Spleen (tissue), 11 donors: ENCODE measurements at regions not wholly inside any gene's neighbourhood (a gene's known extent, or its start where the extent isn't known, plus 50 kb on each side); places are given as distances from the start of the nearest gene placed in this dataset.

Experiments
- DNase-seq: peaks from one replicate; pipeline ENCODE4 v3.0.0-alpha.2; 2020
- H3K27ac ChIP-seq, 8 donors: fragments of 200-600 bp; sonication (generic) in 7 of 8; 1 replicate in 4 of 8; 2 replicates in 4 of 8; pipeline versions ENCODE4 v1.5.0 to v1.8.0; 2016 to 2021; ENCODE audit warnings: inconsistent platforms in 4 of 8, mild to moderate bottlenecking in 4 of 8, moderate library complexity in 1 of 8
- H3K27me3 ChIP-seq, 7 donors: fragments of 200-600 bp; sonication (generic) in 6 of 7; replicated peaks in 1 of 7; 1 replicate in 4 of 7; 2 replicates in 3 of 7; pipeline versions ENCODE4 v1.5.0 to v1.8.0; 2016 to 2021; ENCODE audit warnings: inconsistent platforms in 3 of 7, mild to moderate bottlenecking in 1 of 7
- H3K36me3 ChIP-seq, 6 donors: fragments of 200-600 bp; sonication (generic) in 5 of 6; 1 replicate in 4 of 6; 2 replicates in 2 of 6; pipeline versions ENCODE4 v1.5.0 to v1.8.0; 2016 to 2021; ENCODE audit warnings: inconsistent platforms in 2 of 6
- H3K4me1 ChIP-seq, 6 donors: fragments of 200-600 bp; sonication (generic) in 5 of 6; 1 replicate in 3 of 6; 2 replicates in 3 of 6; pipeline versions ENCODE4 v1.5.0 to v1.8.0; 2016 to 2021; ENCODE audit warnings: inconsistent platforms in 3 of 6
- H3K4me3 ChIP-seq, 8 donors: fragments of 200-600 bp; sonication (generic) in 7 of 8; 1 replicate in 4 of 8; 2 replicates in 4 of 8; pipeline versions ENCODE4 v1.5.0 to v1.8.0; 2016 to 2021; ENCODE audit warnings: inconsistent platforms in 4 of 8, mild to moderate bottlenecking in 4 of 8, moderate library complexity in 2 of 8
- H3K9me3 ChIP-seq, 8 donors: fragments of 200-600 bp; sonication (generic) in 7 of 8; 1 replicate in 4 of 8; 2 replicates in 4 of 8; pipeline versions ENCODE4 v1.5.0 to v1.8.0; 2016 to 2021; ENCODE audit warnings: inconsistent platforms in 4 of 8
- POLR2A ChIP-seq, 3 donors: fragments of 450-650 bp; IDR thresholded peaks; one replicate each; pipeline ENCODE4 v1.5.1; 2017; ENCODE audit warnings: antibody characterized with exemption in 3 of 3, mild to moderate bottlenecking in 1 of 3
- POLR2AphosphoS5 ChIP-seq, 3 donors: sonication (generic); formaldehyde crosslinking; IDR thresholded peaks; one replicate each; pipeline ENCODE4 v1.5.1; 2017; ENCODE audit warnings: antibody characterized with exemption in 3 of 3
- WGBS, 5 donors: extraction: QIAGEN DNeasy Blood & Tissue Kit in 3 of 5; methylation state at CpG; one replicate each; pipeline versions ENCODE4 v1.1.5 to v1.1.7; 2013 to 2018; 5-methylcytosine and 5-hydroxymethylcytosine counted together
- intact Hi-C: fragments of 100-400 bp; cut with DNase I; formaldehyde crosslinking; loops from one replicate; pipeline ENCODE4 v1.15.0; 2023; ENCODE audit warnings: low total_unique reads
- TF ChIP-seq, protein P1 (sequence below), 11 experiments: fragments of 200-600 bp in 7 of 11; fragments of 450-650 bp in 4 of 11; sonication (generic) in 4 of 11; IDR thresholded peaks in 8 of 11; conservative IDR thresholded peaks in 3 of 11; 1 replicate in 7 of 11; 2 replicates in 4 of 11; pipeline versions ENCODE4 v1.4.0 to v1.8.0; 2016 to 2021; ENCODE audit warnings: antibody characterized with exemption in 11 of 11, inconsistent platforms in 4 of 11, mild to moderate bottlenecking in 1 of 11
- donor health status: healthy with polysubstance abuse.
- donor health status: DM: no; HTN: no; CAD: no; lungs with moderate emphysema.
- donor health status: DM: no; HTN: no; CAD: no.
- donor health status: Bipolar disorder and iron deficiency.
- donor health status: healthy.
- donor health status: DM: no; HTN: no; CAD: no.
- donor health status: DM: yes; HTN: yes; CAD: no.

DNA sequence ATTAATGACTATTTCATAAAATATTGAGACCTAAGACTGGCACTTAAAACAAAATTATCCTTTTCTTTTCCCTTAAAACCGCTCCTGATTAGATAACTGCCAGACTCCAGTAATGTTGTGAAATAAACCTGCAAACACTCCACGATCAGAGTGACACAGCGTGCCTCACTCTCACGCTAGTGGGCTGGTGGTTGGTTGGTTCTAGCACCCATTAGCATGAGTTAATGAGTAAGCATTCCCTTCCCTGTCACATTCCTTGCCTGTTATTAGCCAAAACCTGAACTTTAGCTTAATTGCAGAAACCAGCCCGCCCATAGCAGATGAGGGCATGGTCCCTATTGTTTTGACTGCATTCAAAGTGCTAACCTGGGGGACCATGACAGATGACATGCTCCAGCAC, 193.4 kb downstream of the CD83 start:
- no peaks in the 10 kb centered on the region for H3K9me3 ChIP-seq
- intact Hi-C loops: no loop called here
- DNase-seq: no peak
- peaks cover 0 to 8% (median 0%) of the 10 kb centered on the region in 6 donors for H3K4me1 ChIP-seq
- no peaks in the 10 kb centered on the region for H3K36me3 ChIP-seq
- no peak overlapping the region for H3K4me3 ChIP-seq
- H3K27ac ChIP-seq: no peak overlapping the region
- no peaks in the 10 kb centered on the region for H3K27me3 ChIP-seq
- TF ChIP-seq POLR2A (IDR thresholded peaks at IDR 0.05): no peak
- TF ChIP-seq, protein P1, sequence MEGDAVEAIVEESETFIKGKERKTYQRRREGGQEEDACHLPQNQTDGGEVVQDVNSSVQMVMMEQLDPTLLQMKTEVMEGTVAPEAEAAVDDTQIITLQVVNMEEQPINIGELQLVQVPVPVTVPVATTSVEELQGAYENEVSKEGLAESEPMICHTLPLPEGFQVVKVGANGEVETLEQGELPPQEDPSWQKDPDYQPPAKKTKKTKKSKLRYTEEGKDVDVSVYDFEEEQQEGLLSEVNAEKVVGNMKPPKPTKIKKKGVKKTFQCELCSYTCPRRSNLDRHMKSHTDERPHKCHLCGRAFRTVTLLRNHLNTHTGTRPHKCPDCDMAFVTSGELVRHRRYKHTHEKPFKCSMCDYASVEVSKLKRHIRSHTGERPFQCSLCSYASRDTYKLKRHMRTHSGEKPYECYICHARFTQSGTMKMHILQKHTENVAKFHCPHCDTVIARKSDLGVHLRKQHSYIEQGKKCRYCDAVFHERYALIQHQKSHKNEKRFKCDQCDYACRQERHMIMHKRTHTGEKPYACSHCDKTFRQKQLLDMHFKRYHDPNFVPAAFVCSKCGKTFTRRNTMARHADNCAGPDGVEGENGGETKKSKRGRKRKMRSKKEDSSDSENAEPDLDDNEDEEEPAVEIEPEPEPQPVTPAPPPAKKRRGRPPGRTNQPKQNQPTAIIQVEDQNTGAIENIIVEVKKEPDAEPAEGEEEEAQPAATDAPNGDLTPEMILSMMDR (IDR thresholded peaks at IDR 0.05 in 8 of 11, conservative IDR thresholded peaks at IDR 0.05 in 3 of 11): no peak
- no peak for TF ChIP-seq POLR2AphosphoS5 (IDR thresholded peaks at IDR 0.05)
- 64 to 89% (median 85%) methylated on average over 5 of the region's 5 CpGs for WGBS, 5 donors

DNA sequence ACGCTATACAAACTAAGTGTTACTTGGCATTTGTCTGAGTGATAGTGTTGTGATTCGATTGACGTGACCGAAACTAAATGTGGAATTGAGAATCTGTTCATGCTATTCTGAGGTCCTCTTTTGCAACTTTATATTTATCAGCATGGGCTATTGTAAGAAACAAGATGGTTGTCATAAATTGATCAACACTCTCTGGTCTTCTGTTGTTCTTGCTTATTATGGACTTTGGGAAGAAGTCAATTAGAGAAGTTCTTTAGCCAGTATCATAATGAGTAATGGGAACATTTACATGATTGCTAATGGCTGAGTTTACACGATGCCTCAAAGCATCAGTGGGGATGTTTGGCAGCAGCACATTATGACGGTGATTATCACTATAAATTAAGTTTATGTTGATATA, 195.0 kb downstream of the CD83 start:
- Histone ChIP-seq H3K36me3 (no peaks in the 10 kb centered on the region), H3K4me1 (peaks cover 0 to 22% (median 0%) of the 10 kb centered on the region in 6 donors), H3K27ac (no peak overlapping the region), H3K9me3 (no peaks in the 10 kb centered on the region), H3K27me3 (no peaks in the 10 kb centered on the region), H3K4me3 (no peak overlapping the region)
- WGBS, 5 donors: 75 to 82% (median 79%) methylated on average over 6 of the region's 6 CpGs
- TF ChIP-seq, protein P1 (IDR thresholded peaks at IDR 0.05 in 8 of 11, conservative IDR thresholded peaks at IDR 0.05 in 3 of 11): no peak
- TF ChIP-seq POLR2AphosphoS5 (IDR thresholded peaks at IDR 0.05): no peak
- TF ChIP-seq POLR2A (IDR thresholded peaks at IDR 0.05): no peak
- no peak for DNase-seq
- intact Hi-C loops: no loop called here

DNA sequence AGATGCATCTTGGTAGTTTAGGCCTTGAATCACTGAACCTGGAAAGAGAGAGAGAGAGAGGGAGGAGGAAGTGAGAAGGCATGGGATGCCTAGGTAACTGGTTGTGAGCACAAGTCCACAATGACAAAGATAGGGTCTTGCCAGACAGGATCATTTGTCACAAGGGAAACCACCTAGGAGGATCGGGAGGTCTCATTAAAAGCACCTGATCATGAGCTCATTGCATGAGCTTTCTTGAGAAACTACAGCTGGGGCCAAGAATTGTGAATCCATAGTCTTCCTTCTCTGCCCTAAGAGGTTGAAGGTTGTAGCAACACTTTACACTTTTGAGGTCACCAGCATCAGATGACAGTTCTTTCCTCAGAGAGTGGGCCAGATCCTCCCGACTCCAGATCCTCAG, 195.7 kb downstream of the CD83 start:
- Histone ChIP-seq H3K27ac (no peak overlapping the region), H3K27me3 (no peaks in the 10 kb centered on the region), H3K9me3 (no peaks in the 10 kb centered on the region), H3K36me3 (no peaks in the 10 kb centered on the region), H3K4me3 (no peak overlapping the region), H3K4me1 (peaks cover 0 to 22% (median 0%) of the 10 kb centered on the region in 6 donors)
- intact Hi-C loops: no loop called here
- WGBS, 5 donors: 82 to 96% (median 89%) methylated on average over 2 of the region's 2 CpGs
- DNase-seq: no peak
- no peak for TF ChIP-seq POLR2AphosphoS5 (IDR thresholded peaks at IDR 0.05)
- TF ChIP-seq, protein P1 (IDR thresholded peaks at IDR 0.05 in 8 of 11, conservative IDR thresholded peaks at IDR 0.05 in 3 of 11): no peak

DNA sequence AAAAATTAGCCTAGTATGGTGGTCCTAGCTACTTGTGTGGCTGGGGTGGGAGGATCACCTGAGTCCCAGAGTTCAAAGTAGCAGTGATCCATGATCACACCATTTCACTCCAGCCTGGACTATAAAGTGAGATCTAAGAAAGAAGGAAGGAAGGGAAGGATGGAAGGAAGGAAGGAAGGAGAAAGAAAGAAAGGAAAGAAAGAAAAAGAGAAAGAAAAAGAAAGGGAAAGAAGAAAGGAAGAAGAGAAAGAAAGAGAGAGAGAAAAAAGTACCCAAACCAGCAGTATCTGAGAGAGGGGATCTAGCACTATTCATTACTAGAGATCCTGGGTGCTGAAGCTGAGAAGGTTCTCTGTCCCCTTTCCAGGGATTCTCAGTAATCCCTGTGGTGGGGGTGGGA, 197.8 kb downstream of the CD83 start:
- TF ChIP-seq POLR2AphosphoS5 (IDR thresholded peaks at IDR 0.05): no peak
- TF ChIP-seq POLR2A (IDR thresholded peaks at IDR 0.05): no peak
- TF ChIP-seq, protein P1 (IDR thresholded peaks at IDR 0.05 in 8 of 11, conservative IDR thresholded peaks at IDR 0.05 in 3 of 11): no peak
- intact Hi-C loops: no loop called here
- no peak for DNase-seq
- Histone ChIP-seq H3K9me3 (no peaks in the 10 kb centered on the region), H3K27ac (no peak overlapping the region), H3K4me3 (no peak overlapping the region), H3K36me3 (no peaks in the 10 kb centered on the region), H3K4me1 (peaks cover 0 to 22% (median 0%) of the 10 kb centered on the region in 6 donors), H3K27me3 (no peaks in the 10 kb centered on the region)
